Neural crest cell (in vitro differentiated cells): ENCODE measurements at regions not wholly inside any gene's neighbourhood (a gene's known extent, or its start where the extent isn't known, plus 50 kb on each side); places are given as distances from the start of the nearest gene placed in this dataset.

Experiments
- DNase-seq: peaks from one replicate; pipeline ENCODE4 v3.0.0; 2021; ENCODE audit warnings: low read depth, mixed read lengths, low spot score
- H3K27ac Mint-ChIP-seq: one replicate; pipeline ENCODE4 v1.8.0; 2021; ENCODE audit warnings: mild to moderate bottlenecking, mixed read lengths; ENCODE audit not compliant: unreplicated experiment
- H3K27me3 Mint-ChIP-seq: 2 replicates; pipeline ENCODE4 v1.8.0; 2021; ENCODE audit warnings: low read depth, mild to moderate bottlenecking, mixed read lengths
- H3K36me3 Mint-ChIP-seq: 2 replicates; pipeline ENCODE4 v1.8.0; 2021; ENCODE audit warnings: low read depth, mild to moderate bottlenecking, mixed read lengths
- H3K4me1 Mint-ChIP-seq: 2 replicates; pipeline ENCODE4 v1.8.0; 2021; ENCODE audit warnings: mixed read lengths
- H3K4me3 Mint-ChIP-seq: one replicate; pipeline ENCODE4 v1.8.0; 2021; ENCODE audit warnings: mild to moderate bottlenecking, mixed read lengths
- H3K9me3 Mint-ChIP-seq: 2 replicates; pipeline ENCODE4 v1.8.0; 2021; ENCODE audit warnings: mixed read lengths
- CTCF ChIP-seq: fragments of 200-600 bp; sonication (generic); conservative IDR thresholded peaks from 2 replicates; pipeline ENCODE4 v1.5.0; 2021; ENCODE audit warnings: antibody characterized with exemption, mild to moderate bottlenecking

DNA sequence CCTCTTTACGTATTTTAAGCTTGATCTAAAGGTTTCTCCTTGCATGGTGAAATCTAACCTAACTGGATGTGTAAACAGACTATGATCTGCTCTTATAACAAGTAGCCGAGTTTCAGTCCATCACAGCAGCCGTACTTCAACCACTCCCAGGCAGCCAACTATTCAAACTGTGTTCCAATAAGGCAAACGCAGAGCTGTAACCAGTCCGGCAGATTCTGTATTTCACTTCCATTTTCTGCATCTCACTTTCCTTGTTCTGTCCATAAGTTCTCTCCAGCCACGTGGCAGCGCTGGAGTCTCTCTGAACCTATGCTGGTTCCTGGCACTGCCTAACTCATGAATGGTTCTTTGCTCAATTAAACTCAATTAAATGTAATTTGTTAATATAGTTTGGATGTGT is 132.6 kb downstream of the FHDC1 start:
- Mint-ChIP-seq H3K27me3 (no peaks in the 10 kb centered on the region), H3K9me3 (peaks cover 2% of the 10 kb centered on the region), H3K36me3 (peaks cover 3% of the 10 kb centered on the region), H3K4me3 (no peak overlapping the region), H3K4me1 (peaks cover 41% of the 10 kb centered on the region), H3K27ac (no peak overlapping the region)
- DNase-seq, result no peak
- TF ChIP-seq CTCF, result no peak

- H3K4me1 Mint-ChIP-seq, result peaks cover 60% of the 10 kb centered on the region
- peaks cover 3% of the 10 kb centered on the region for H3K36me3 Mint-ChIP-seq
- no peaks in the 10 kb centered on the region for H3K27me3 Mint-ChIP-seq
- DNase-seq, result no peak
- no peak for TF ChIP-seq CTCF
- peaks cover 2% of the 10 kb centered on the region for H3K9me3 Mint-ChIP-seq
- peak overlapping the region; percentile 10 for H3K4me3 Mint-ChIP-seq
- no peak overlapping the region for H3K27ac Mint-ChIP-seq
These were observed 132.2 kb upstream of the TRIM2 start for GRCh38 chr4:153071958-153072598.

- H3K9me3 Mint-ChIP-seq, result peaks cover 2% of the 10 kb centered on the region
- peaks cover 54% of the 10 kb centered on the region for H3K4me1 Mint-ChIP-seq
- H3K36me3 Mint-ChIP-seq, result peaks cover 3% of the 10 kb centered on the region
- no peaks in the 10 kb centered on the region for H3K27me3 Mint-ChIP-seq
- H3K27ac Mint-ChIP-seq, result peak overlapping the region; percentile 77
- DNase-seq, result no peak
- no peak for TF ChIP-seq CTCF
- peak overlapping the region; percentile 10 for H3K4me3 Mint-ChIP-seq
These were observed 131.6 kb upstream of the TRIM2 start for GRCh38 chr4:153072661-153073060.

DNA sequence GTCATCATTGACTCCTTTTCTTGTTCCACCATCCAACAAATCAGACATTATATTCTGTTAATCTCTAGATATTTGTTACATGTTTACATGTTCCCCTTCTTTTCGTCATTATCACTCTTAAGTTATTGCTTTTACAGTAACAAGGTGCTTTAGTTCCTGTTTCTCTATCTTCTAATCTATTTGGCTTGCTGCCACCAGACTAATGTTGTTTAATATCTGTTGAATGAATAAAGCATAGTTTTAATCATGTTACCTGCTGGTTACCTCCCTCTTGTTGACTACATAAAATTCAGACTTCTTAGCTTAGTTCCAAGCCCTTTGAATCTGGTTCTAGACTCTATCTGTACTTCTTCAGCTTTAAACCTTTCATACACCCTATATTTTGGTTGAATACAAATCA is 129.8 kb upstream of the TRIM2 start:
- Mint-ChIP-seq H3K27me3 (no peaks in the 10 kb centered on the region), H3K36me3 (peaks cover 3% of the 10 kb centered on the region), H3K27ac (no peak overlapping the region), H3K4me3 (no peak overlapping the region), H3K9me3 (peaks cover 2% of the 10 kb centered on the region), H3K4me1 (peaks cover 42% of the 10 kb centered on the region)
- DNase-seq, result no peak
- TF ChIP-seq CTCF, result no peak

GRCh38 chr4:153074936-153075630 is 129.2 kb upstream of the TRIM2 start:
- Mint-ChIP-seq H3K9me3 (peaks cover 2% of the 10 kb centered on the region), H3K36me3 (peaks cover 3% of the 10 kb centered on the region), H3K4me1 (peaks cover 47% of the 10 kb centered on the region), H3K27me3 (no peaks in the 10 kb centered on the region), H3K27ac (no peak overlapping the region), H3K4me3 (no peak overlapping the region)
- no peak for DNase-seq
- no peak for TF ChIP-seq CTCF
